A549 (cell line): ENCODE measurements at regions not wholly inside any gene's neighbourhood (a gene's known extent, or its start where the extent isn't known, plus 50 kb on each side); places are given as distances from the start of the nearest gene placed in this dataset.
A peak's percentile ranks its signal among the peaks of the same experiment; 100 is the strongest.

Experiments
- ATAC-seq, 2 experiments: fragments of 200-7000 bp in 1 of 2; fragments of >200 bp in 1 of 2; cut with Nextera tagmentation in 1 of 2; cut with Tn5 transposase in 1 of 2; 3 replicates each; pipeline versions ENCODE4 v1.8.0 to v1.9.1; 2018 to 2020; ENCODE audit warnings: mild to moderate bottlenecking in 1 of 2, moderate library complexity in 1 of 2
- CTCF ChIA-PET: fragments of 300-600 bp; sonication (Branson Sonifier 250); formaldehyde crosslinking; extraction: SDS; loops from one replicate; lab custom pipeline; 2021; ENCODE audit warnings: antibody characterized with exemption, inconsistent platforms; lab: Yijun Ruan, JAX
- POLR2A ChIA-PET: fragments of 350-600 bp; formaldehyde crosslinking; extraction: SDS; loops from one replicate; lab custom pipeline; 2021; ENCODE audit warnings: antibody characterized with exemption, inconsistent platforms; lab: Yijun Ruan, JAX
- DNase-seq, 2 experiments: peaks; one replicate each; pipeline versions ENCODE4 v3.0.0 to v3.0.0-alpha.2; 2011 to 2016; ENCODE audit warnings: low read depth in 1 of 2, low spot score in 1 of 2
- FAIRE-seq: peaks from 2 replicates; lab custom pipeline; 2011; peaks lifted over from hg19 to GRCh38; lab: Jason Lieb, UNC
- H3K27ac ChIP-seq, 2 experiments: fragments of >200 bp; sonication (Bioruptor Twin); formaldehyde crosslinking; 3 replicates each; pipeline ENCODE4 v1.5.1; 2016 to 2017
- H3K4me1 ChIP-seq: fragments of >200 bp; sonication (Bioruptor Twin); formaldehyde crosslinking; 3 replicates; pipeline ENCODE4 v1.6.1; 2016
- H3K4me2 ChIP-seq: fragments of >200 bp; sonication (Bioruptor Twin); formaldehyde crosslinking; 3 replicates; pipeline ENCODE4 v1.6.1; 2016
- H3K4me3 ChIP-seq: fragments of >200 bp; sonication (Bioruptor Twin); formaldehyde crosslinking; 3 replicates; pipeline ENCODE4 v1.5.1; 2016
- H3K9me3 ChIP-seq: fragments of >200 bp; sonication (Bioruptor Twin); formaldehyde crosslinking; 3 replicates; pipeline ENCODE4 v1.6.1; 2016
- CHD2 ChIP-seq: fragments of 150-350 bp; IDR thresholded peaks from 2 replicates; pipeline ENCODE4 v1.6.1; 2014; ENCODE audit warnings: low read length; ENCODE audit not compliant: partially characterized antibody
- E2F6 ChIP-seq: IDR thresholded peaks from 2 replicates; pipeline ENCODE4 v1.6.1; 2012; ENCODE audit warnings: low read depth, borderline replicate concordance
- EHF ChIP-seq: fragments of 250-450 bp; sonication (Bioruptor Pico); IDR thresholded peaks from 2 replicates; pipeline ENCODE4 v1.5.0; 2020; ENCODE audit warnings: mild to moderate bottlenecking
- EHMT2 ChIP-seq: fragments of 200-600 bp; sonication (generic); IDR thresholded peaks from 2 replicates; pipeline ENCODE4 v1.6.1; 2016; ENCODE audit warnings: antibody characterized with exemption, low read depth, mild to moderate bottlenecking, moderate library complexity
- ESRRA ChIP-seq: fragments of 150-350 bp; IDR thresholded peaks from 2 replicates; pipeline ENCODE4 v1.6.1; 2014; ENCODE audit warnings: mild to moderate bottlenecking, low read length, borderline replicate concordance
- HDAC2 ChIP-seq: fragments of 200-600 bp; sonication (generic); IDR thresholded peaks from 2 replicates; pipeline ENCODE4 v1.6.1; 2016
- HEYL ChIP-seq: fragments of 250-450 bp; sonication (Bioruptor Pico); IDR thresholded peaks from 2 replicates; pipeline ENCODE4 v1.8.0; 2021; ENCODE audit warnings: mild to moderate bottlenecking, moderate library complexity
- HMGXB4 ChIP-seq: fragments of 250-450 bp; sonication (Bioruptor Pico); IDR thresholded peaks from 2 replicates; pipeline ENCODE4 v1.5.0; 2021; ENCODE audit warnings: mild to moderate bottlenecking, moderate library complexity, borderline replicate concordance
- HOXB5 ChIP-seq: fragments of 250-450 bp; sonication (Bioruptor Pico); IDR thresholded peaks from 2 replicates; pipeline ENCODE4 v1.5.0; 2020; ENCODE audit warnings: mild to moderate bottlenecking, moderate library complexity
- KDM1A ChIP-seq: fragments of 200-600 bp; sonication (generic); IDR thresholded peaks from 2 replicates; pipeline ENCODE4 v1.6.1; 2016; ENCODE audit warnings: low read depth, mild to moderate bottlenecking
- KDM5A ChIP-seq: fragments of 200-600 bp; sonication (generic); IDR thresholded peaks from 2 replicates; pipeline ENCODE4 v1.6.1; 2016; ENCODE audit warnings: antibody characterized with exemption, mild to moderate bottlenecking
- MAFK ChIP-seq: fragments of 450-650 bp; IDR thresholded peaks from 2 replicates; pipeline ENCODE4 v1.6.1; 2014; ENCODE audit not compliant: partially characterized antibody
- MYC ChIP-seq: IDR thresholded peaks from 2 replicates; pipeline ENCODE4 v1.6.1; 2012; ENCODE audit warnings: mild to moderate bottlenecking, inconsistent platforms, low read length, improper control_type of control experiment, borderline replicate concordance
- POLR2AphosphoS2 ChIP-seq: conservative IDR thresholded peaks from 2 replicates; pipeline ENCODE4 v1.6.1; 2012; ENCODE audit warnings: low read length, improper control_type of control experiment, inconsistent platforms
- RAD21 ChIP-seq, 2 experiments: fragments of >200 bp in 1 of 2; sonication (Bioruptor Twin) in 1 of 2; formaldehyde crosslinking in 1 of 2; IDR thresholded peaks in 1 of 2; conservative IDR thresholded peaks in 1 of 2; 2 replicates in 1 of 2; 3 replicates in 1 of 2; pipeline ENCODE4 v1.6.1; 2012 to 2018; ENCODE audit warnings: inconsistent platforms in 1 of 2
- REST ChIP-seq: fragments of 200-600 bp; sonication (generic); IDR thresholded peaks from 2 replicates; pipeline ENCODE4 v1.6.1; 2016; ENCODE audit warnings: antibody characterized with exemption, mild to moderate bottlenecking, moderate library complexity
- SREBF2 ChIP-seq: fragments of 450-650 bp; IDR thresholded peaks from 2 replicates; pipeline ENCODE4 v1.6.1; 2014; ENCODE audit warnings: mild to moderate bottlenecking, moderate library complexity
- TFCP2L1 ChIP-seq: fragments of 250-450 bp; sonication (Bioruptor Pico); IDR thresholded peaks from 2 replicates; pipeline ENCODE4 v1.5.0; 2021; ENCODE audit warnings: mild to moderate bottlenecking
- TP53 ChIP-seq: fragments of 250-450 bp; sonication (Bioruptor Pico); IDR thresholded peaks from 2 replicates; pipeline ENCODE4 v1.5.0; 2021; ENCODE audit warnings: mild to moderate bottlenecking, moderate library complexity
- ZC3H11A ChIP-seq: fragments of 450-650 bp; IDR thresholded peaks from 2 replicates; pipeline ENCODE4 v1.6.1; 2014; ENCODE audit warnings: antibody characterized with exemption, mild to moderate bottlenecking
- ZSCAN20 ChIP-seq: fragments of 250-450 bp; sonication (Bioruptor Pico); IDR thresholded peaks from 2 replicates; pipeline ENCODE4 v1.8.0; 2022; ENCODE audit warnings: mild to moderate bottlenecking, moderate library complexity
- WGBS: methylation state at CpG from one replicate; pipeline ENCODE4 v1.1.6; 2017; ENCODE audit errors: missing lambda C conversion rate; 5-methylcytosine and 5-hydroxymethylcytosine counted together

GRCh38 chr5:99061711-99062110 lies 132.9 kb upstream of the CHD1 start:
- WGBS = 20% methylated on average over 2 of the region's 2 CpGs
- ChIA-PET CTCF (interaction anchor here (0.9 to 3.9 kb wide), 10 partner anchors 9 to 222 kb away, joined by 3 to 28 read pairs (median 3); no protein-coding TSS in a partner anchor), POLR2A (no interaction called here)
- peak overlapping the region; percentile 17; the same call in 1 of the 3 replicates for H3K4me2 ChIP-seq
- no peak for FAIRE-seq
- DNase-seq = no peak
- peak; percentile 9 to 43; a peak in 3 of 6 replicates for ATAC-seq
- TF ChIP-seq HMGXB4 (CRISPR knock-in tag) = no peak
- TF ChIP-seq POLR2AphosphoS2 = no peak
- TF ChIP-seq EHF (CRISPR knock-in tag) = no peak
- TF ChIP-seq MAFK = no peak
- TF ChIP-seq HEYL (CRISPR knock-in tag) = no peak
- TF ChIP-seq HDAC2 = no peak
- no peak for TF ChIP-seq ESRRA
- TF ChIP-seq E2F6 = no peak
- no peak for TF ChIP-seq KDM5A
- no peak for TF ChIP-seq RAD21 (conservative IDR thresholded peaks at IDR 0.05 in 1 of 2, IDR thresholded peaks at IDR 0.05 in 1 of 2)
- TF ChIP-seq ZSCAN20 (CRISPR knock-in tag) = no peak
- no peak for TF ChIP-seq CHD2
- no peak for TF ChIP-seq KDM1A
- TF ChIP-seq TP53 (CRISPR knock-in tag) = no peak
- no peak for TF ChIP-seq MYC
- H3K27ac ChIP-seq = no peak overlapping the region
- H3K4me3 ChIP-seq = no peak overlapping the region
- H3K9me3 ChIP-seq = no peaks in the 10 kb centered on the region
- H3K4me1 ChIP-seq = 0 out of 3 replicates have a peak, but pooled peaks cover 4% of the 10 kb centered on the region

GRCh38 chr5:99061299-99061698 lies 132.5 kb upstream of the CHD1 start:
- 0 out of 3 replicates have a peak, but pooled peaks cover 4% of the 10 kb centered on the region for H3K4me1 ChIP-seq
- CTCF ChIA-PET = interaction anchor here (0.8 to 3.9 kb wide), 14 partner anchors 10 to 221 kb away, joined by 3 to 28 read pairs (median 3); no protein-coding TSS in a partner anchor
- no peak overlapping the region for H3K4me3 ChIP-seq
- no peak overlapping the region for H3K27ac ChIP-seq
- peak overlapping the region; percentile 17; the same call in 1 of the 3 replicates for H3K4me2 ChIP-seq
- H3K9me3 ChIP-seq = no peaks in the 10 kb centered on the region
- FAIRE-seq (no peak), DNase-seq (no peak), ATAC-seq (peak; percentile 36 to 63; a peak in 4 of 6 replicates)
- 16% methylated on average over 2 of the region's 2 CpGs for WGBS
- POLR2A ChIA-PET = no interaction called here
- TF ChIP-seq HMGXB4 (CRISPR knock-in tag) = no peak
- no peak for TF ChIP-seq ZC3H11A
- TF ChIP-seq EHMT2 = no peak
- no peak for TF ChIP-seq TFCP2L1 (CRISPR knock-in tag)
- TF ChIP-seq SREBF2 = no peak
- TF ChIP-seq HOXB5 (CRISPR knock-in tag) = no peak
- TF ChIP-seq REST = no peak
- no peak for TF ChIP-seq RAD21 (conservative IDR thresholded peaks at IDR 0.05 in 1 of 2, IDR thresholded peaks at IDR 0.05 in 1 of 2)
